ENCODE measurements at regions not wholly inside any gene's neighbourhood (a gene's known extent, or its start where the extent isn't known, plus 50 kb on each side); places are given as distances from the start of the nearest gene placed in this dataset.

GRCh38 chr19:31742249-31742648 is 393.0 kb upstream of the TSHZ3 start:
- ChIA-PET POLR2A (no interaction called here), CTCF (no interaction called here)

DNA sequence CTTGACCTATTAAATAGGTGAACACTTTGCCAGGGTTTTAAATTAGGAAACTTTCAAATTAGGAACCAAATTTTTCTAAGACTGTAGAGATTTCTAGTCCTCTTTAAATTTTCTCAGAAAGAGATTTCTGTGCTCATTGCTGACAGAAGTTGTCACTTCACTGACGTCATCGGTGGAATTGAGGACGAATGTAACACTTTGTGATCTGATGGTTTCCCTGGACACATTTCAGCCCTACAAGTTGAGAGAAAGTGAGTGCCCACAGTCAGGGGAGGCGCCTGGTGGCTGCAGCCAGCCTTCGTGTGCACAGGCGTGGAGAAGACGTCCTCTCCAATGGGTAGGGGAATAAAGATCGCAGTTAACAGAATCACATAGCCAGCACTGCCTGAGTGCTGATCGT is 396.5 kb upstream of the TSHZ3 start:
- ChIA-PET POLR2A (no interaction called here), CTCF (no interaction called here)

DNA sequence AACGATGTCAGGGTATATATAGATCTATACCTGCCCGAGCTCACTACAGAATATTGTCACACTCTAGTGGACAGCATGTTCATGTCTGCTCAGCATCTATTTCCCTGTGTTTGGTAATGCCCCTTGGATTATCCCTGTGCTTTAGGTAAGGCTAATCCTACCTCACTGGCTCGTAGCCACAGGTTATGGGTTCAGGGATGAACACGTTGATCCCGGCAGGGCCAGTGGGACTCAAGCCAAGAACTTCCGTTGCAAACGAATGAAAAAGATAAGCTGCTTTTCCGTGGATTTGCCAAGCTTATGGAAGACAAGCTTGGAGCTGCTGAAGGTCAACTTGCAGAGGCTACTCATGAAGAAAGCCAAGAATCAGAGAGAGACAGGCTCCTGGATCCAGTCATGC is 400.0 kb upstream of the TSHZ3 start:
- ChIA-PET CTCF (no interaction called here), POLR2A (no interaction called here)

DNA sequence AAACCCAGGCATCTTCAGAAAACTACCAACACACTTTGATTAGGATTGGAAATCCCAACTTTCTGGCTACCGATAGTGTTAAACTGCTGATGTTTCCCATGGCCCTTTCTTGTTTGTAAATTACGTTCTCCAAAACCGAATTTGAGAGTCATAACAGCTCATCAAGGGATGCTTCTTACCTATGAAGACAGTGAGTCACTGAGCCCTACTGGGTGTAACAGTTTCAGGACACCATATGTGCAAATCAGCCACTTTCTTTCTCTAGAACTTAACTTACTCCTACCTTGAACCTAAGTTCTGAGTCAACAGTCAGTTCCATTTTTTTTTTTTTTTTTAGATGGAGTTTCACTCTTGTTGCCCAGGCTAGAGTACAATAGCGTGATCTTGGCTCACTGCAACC is 410.1 kb upstream of the TSHZ3 start:
- ChIA-PET CTCF (no interaction called here), POLR2A (no interaction called here)

GRCh38 chr19:31761281-31761913 is 412.2 kb upstream of the TSHZ3 start:
- CTCF ChIA-PET = no interaction called here

GRCh38 chr19:31770223-31770622 is 421.0 kb upstream of the TSHZ3 start:
- POLR2A ChIA-PET = no interaction called here
- CTCF ChIA-PET = no interaction called here

More at GRCh38 chr19:31761281-31761913, 412.2 kb upstream of the TSHZ3 start:
- POLR2A ChIA-PET = no interaction called here

DNA sequence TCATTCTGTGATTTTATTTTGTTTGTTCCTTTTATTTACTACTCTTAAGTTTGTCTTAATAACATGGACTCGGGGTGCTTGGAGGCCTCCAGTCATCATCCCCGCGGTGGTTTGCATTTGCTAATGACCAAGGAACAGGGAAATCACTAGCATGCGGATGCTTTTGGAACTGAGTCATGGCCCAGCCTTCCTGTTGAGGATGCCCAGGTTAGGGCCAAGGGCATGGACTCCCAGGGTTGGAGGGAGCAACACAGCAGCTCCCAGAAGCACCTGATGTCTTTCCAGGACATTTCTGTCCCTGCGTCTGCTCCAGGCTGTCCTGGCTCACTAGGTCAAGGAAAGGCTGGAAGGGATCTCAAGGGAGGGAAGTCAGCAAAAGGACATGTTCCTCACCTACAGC is 423.7 kb upstream of the TSHZ3 start:
- ChIA-PET POLR2A (no interaction called here), CTCF (no interaction called here)

DNA sequence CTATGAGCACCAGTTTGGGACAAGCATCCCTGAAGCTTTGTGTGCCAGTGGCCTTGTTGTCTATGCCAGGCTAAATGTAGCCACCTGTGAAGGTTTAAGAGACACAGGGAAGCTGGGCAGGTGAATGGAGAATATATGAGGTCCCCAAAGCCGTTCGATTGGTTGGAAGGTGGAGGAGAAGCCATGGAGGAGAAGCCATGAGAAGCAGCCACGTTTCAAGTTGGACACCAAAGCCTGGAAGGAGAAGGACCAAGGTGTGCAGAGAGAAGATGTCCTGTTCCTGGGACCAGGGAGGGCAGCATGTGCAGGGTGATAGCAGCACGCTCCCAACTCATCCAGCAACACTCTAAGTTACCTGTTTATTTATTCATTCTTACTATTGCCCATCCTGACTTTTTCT is 432.3 kb upstream of the TSHZ3 start:
- CTCF ChIA-PET = no interaction called here
- POLR2A ChIA-PET = no interaction called here

DNA sequence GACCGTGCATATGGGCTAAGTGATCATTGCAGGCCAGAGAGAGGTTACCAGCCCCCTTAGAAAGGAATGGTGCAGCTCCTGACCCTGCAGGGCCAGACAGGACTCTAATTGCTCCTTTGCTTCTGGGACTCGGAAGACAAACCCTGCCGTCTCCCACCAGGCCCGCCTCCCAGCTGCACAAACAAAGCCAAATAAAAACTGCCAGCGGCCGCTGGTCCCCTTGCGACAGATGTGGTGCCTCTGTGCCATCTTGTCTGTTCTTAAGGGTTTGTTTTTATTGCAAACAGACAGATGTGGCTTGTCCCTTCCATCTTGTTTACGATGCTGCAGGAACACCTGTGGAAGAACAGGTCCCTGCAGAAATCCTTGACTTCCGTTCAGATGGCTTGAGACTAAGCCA is 434.4 kb upstream of the TSHZ3 start:
- POLR2A ChIA-PET = no interaction called here
- CTCF ChIA-PET = no interaction called here

DNA sequence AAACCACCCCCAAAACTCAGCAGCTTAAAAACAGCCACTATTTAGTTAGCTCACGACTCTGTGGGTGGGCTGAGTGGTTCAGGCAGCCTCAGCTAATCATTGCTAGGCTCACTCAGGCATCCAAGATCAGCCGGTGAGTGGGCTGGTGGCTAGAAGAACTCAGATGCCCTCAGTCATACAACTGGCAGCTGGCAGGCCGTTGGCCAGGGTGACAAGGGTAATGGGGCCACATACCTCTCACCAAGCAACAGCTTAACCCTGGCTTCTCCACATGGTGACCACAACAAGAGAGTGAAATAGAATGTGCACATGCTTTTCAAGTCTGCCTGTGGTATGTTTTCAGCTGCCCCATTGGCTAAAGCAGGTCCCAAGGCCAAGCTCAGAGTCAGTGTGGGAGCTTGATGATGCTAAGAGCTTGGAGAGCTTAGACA is 435.4 kb upstream of the TSHZ3 start:
- CTCF ChIA-PET = no interaction called here
- POLR2A ChIA-PET = no interaction called here

DNA sequence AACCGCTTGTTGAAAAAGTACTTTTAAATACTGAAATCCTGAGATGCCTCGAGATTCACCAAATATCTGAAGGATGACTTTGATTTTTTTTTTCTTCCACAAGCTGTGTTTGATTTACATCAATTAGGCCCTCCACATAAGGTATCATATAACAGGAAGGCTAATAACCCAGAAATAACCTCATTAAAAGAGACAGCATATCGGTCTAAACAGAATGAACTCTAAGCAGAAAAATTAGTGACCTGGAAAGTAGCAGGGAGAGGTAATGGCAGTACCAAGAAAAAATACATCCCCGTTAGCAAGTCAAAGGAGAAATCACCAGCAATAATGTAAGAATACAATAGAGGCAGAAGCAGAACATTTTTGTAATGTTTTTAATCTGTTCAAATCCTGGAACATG is 452.4 kb upstream of the TSHZ3 start:
- POLR2A ChIA-PET = no interaction called here
- CTCF ChIA-PET = no interaction called here

GRCh38 chr19:31803835-31804446 is 454.7 kb upstream of the TSHZ3 start:
- ChIA-PET POLR2A (no interaction called here), CTCF (no interaction called here)

GRCh38 chr19:31804668-31805067 is 455.4 kb upstream of the TSHZ3 start:
- ChIA-PET CTCF (no interaction called here), POLR2A (no interaction called here)

- ChIA-PET CTCF (no interaction called here), POLR2A (no interaction called here)
These were observed 461.4 kb upstream of the TSHZ3 start for GRCh38 chr19:31810536-31811109.

- ChIA-PET POLR2A (no interaction called here), CTCF (interaction anchor here (0.7 kb wide), 1 partner anchor 442 kb away, joined by 4 read pairs; no protein-coding TSS in a partner anchor)
These were observed 468.9 kb upstream of the TSHZ3 start for GRCh38 chr19:31817971-31818797.

GRCh38 chr19:31818798-31819105 is 469.5 kb upstream of the TSHZ3 start:
- ChIA-PET CTCF (no interaction called here), POLR2A (no interaction called here)

DNA sequence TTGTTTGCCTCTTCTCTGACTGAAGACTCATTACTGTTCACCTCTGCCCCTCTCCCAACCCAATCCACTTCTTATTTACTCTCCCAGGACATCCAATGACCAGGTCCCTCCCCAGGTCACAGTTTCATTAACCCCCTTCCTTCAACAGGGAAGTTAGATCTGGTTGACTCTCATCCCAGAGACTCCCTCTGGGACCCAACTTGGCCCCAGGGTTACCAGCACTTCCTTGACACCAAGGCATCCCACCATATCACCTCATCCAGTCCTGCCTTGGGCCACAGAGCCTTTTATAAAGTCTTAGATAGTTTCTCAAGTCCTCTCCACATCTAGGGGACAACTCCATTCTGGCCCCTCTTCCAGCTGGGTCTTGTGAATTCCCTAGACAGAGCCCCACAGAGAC is 470.6 kb upstream of the TSHZ3 start:
- ChIA-PET POLR2A (no interaction called here), CTCF (no interaction called here)

- POLR2A ChIA-PET = no interaction called here
- CTCF ChIA-PET = no interaction called here
These were observed 472.1 kb upstream of the TSHZ3 start for GRCh38 chr19:31821346-31821745.

- CTCF ChIA-PET = no interaction called here
- POLR2A ChIA-PET = no interaction called here
These were observed 476.2 kb upstream of the TSHZ3 start for GRCh38 chr19:31825134-31826094.

DNA sequence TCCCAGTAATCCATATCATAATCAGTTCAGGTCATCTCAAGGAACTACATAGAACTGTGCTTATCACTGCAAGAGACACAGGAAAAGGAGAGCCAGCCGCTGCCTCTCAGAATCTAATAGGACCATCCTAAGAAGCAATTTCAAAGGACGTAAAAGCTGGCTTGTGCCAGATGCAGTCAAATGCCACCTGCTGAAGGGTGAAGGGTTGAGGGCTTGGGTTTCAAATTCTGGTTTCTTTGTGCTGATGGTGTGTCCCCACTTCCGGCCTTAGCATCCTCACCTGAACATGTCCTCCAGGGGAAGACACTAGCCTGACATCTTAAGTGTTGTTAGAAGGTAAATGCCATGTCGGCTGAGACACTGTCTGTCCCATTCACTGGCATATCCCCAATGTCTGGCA is 477.1 kb upstream of the TSHZ3 start:
- ChIA-PET CTCF (no interaction called here), POLR2A (no interaction called here)
